Upper lobe of left lung (tissue), 4 donors: ENCODE measurements at regions not wholly inside any gene's neighbourhood (a gene's known extent, or its start where the extent isn't known, plus 50 kb on each side); places are given as distances from the start of the nearest gene placed in this dataset.

Experiments
- POLR2A ChIP-seq, 4 donors: fragments of 450-650 bp; IDR thresholded peaks; one replicate each; pipeline ENCODE4 v1.5.1; 2016 to 2017; ENCODE audit warnings: antibody characterized with exemption in 4 of 4, mild to moderate bottlenecking in 2 of 4
- POLR2AphosphoS5 ChIP-seq, 2 donors: sonication (generic); formaldehyde crosslinking; IDR thresholded peaks; one replicate each; pipeline ENCODE4 v1.5.1; 2017; ENCODE audit warnings: antibody characterized with exemption in 2 of 2
- TF ChIP-seq, protein P1 (sequence below), 6 experiments: fragments of 450-650 bp in 4 of 6; fragments of 200-600 bp in 2 of 6; sonication (generic) in 2 of 6; IDR thresholded peaks; one replicate each; pipeline ENCODE4 v1.5.1; 2016 to 2019; ENCODE audit warnings: antibody characterized with exemption in 6 of 6

DNA sequence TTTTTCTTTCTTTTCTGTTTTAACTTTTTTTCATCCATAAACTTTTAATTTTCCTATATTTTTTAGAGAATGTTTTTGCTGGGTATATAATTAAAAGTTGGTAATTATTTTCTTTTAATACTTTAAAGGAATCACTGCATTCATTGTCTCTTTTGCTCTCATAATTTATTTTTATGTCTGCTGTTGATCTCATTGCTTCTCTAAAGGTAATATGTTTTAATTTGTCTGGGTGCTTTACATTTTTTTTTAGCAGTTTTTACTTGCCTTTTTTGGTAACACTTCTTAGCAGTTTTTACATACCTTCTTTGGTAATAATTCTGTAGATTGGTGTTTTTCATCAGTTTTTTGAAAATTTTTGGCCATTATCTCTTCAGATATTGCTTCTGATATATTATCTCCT is 89.4 kb upstream of the BMAL1 start:
- TF ChIP-seq, protein P1, sequence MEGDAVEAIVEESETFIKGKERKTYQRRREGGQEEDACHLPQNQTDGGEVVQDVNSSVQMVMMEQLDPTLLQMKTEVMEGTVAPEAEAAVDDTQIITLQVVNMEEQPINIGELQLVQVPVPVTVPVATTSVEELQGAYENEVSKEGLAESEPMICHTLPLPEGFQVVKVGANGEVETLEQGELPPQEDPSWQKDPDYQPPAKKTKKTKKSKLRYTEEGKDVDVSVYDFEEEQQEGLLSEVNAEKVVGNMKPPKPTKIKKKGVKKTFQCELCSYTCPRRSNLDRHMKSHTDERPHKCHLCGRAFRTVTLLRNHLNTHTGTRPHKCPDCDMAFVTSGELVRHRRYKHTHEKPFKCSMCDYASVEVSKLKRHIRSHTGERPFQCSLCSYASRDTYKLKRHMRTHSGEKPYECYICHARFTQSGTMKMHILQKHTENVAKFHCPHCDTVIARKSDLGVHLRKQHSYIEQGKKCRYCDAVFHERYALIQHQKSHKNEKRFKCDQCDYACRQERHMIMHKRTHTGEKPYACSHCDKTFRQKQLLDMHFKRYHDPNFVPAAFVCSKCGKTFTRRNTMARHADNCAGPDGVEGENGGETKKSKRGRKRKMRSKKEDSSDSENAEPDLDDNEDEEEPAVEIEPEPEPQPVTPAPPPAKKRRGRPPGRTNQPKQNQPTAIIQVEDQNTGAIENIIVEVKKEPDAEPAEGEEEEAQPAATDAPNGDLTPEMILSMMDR (IDR thresholded peaks at IDR 0.05) = no peak
- no peak for TF ChIP-seq POLR2AphosphoS5 (IDR thresholded peaks at IDR 0.05)
- no peak for TF ChIP-seq POLR2A (IDR thresholded peaks at IDR 0.05)
